IMR-90 (cell line): ENCODE measurements at regions not wholly inside any gene's neighbourhood (a gene's known extent, or its start where the extent isn't known, plus 50 kb on each side); places are given as distances from the start of the nearest gene placed in this dataset.

Source experiments
- ATAC-seq: fragments of 200-7000 bp; cut with Tn5 transposase; 2 replicates; pipeline ENCODE4 v1.9.1; 2020; ENCODE audit warnings: low read depth, mild to moderate bottlenecking, moderate library complexity
- BruUV-seq: library from RNA; stranded (reverse); fragments of 400-500 nt; replicated peaks from 2 replicates; lab custom pipeline; 2021; lab: Mats Ljungman, UMichigan
- CTCF ChIA-PET: fragments of 300-600 bp; formaldehyde crosslinking; extraction: SDS; loops from one replicate; lab custom pipeline; 2021; ENCODE audit warnings: antibody characterized with exemption; lab: Yijun Ruan, JAX
- POLR2A ChIA-PET: fragments of 300-600 bp; sonication (Branson Sonifier 250); formaldehyde crosslinking; loops from one replicate; lab custom pipeline; 2022; ENCODE audit warnings: antibody characterized with exemption; ENCODE audit not compliant: unreplicated experiment; lab: Charles Lee
- DNase-seq: peaks from one replicate; pipeline ENCODE4 v3.0.0; 2013
- H2AFZ ChIP-seq: replicated peaks from 2 replicates; pipeline ENCODE3; 2013; ENCODE audit warnings: low read length, mild to moderate bottlenecking; ENCODE audit not compliant: poor library complexity
- H2AK5ac ChIP-seq: 2 replicates; pipeline ENCODE4 v1.6.1; 2013; ENCODE audit warnings: low read depth, low read length, inconsistent platforms
- H2AK9ac ChIP-seq: replicated peaks from 2 replicates; pipeline ENCODE3; 2013; ENCODE audit warnings: mild to moderate bottlenecking, low read depth, low read length, moderate library complexity; ENCODE audit not compliant: poor library complexity
- H2BK120ac ChIP-seq: 2 replicates; pipeline ENCODE4 v1.6.1; 2013; ENCODE audit warnings: low read depth, low read length, inconsistent platforms
- H2BK15ac ChIP-seq: 3 replicates; pipeline ENCODE4 v1.6.1; 2013; ENCODE audit warnings: low read depth, low read length, inconsistent platforms
- H2BK20ac ChIP-seq: 2 replicates; pipeline ENCODE4 v1.6.1; 2013; ENCODE audit warnings: low read depth, mild to moderate bottlenecking, inconsistent platforms, low read length, moderate library complexity
- H2BK5ac ChIP-seq: 2 replicates; pipeline ENCODE4 v1.6.1; 2013; ENCODE audit warnings: mild to moderate bottlenecking, low read depth, low read length, inconsistent platforms; ENCODE audit not compliant: poor library complexity, severe bottlenecking
- H3K14ac ChIP-seq: replicated peaks from 2 replicates; pipeline ENCODE4 v1.6.1; 2013; ENCODE audit warnings: low read depth, low read length, inconsistent platforms
- H3K18ac ChIP-seq: 2 replicates; pipeline ENCODE4 v1.6.1; 2013; ENCODE audit warnings: low read depth, low read length, control low read depth
- H3K23ac ChIP-seq: 2 replicates; pipeline ENCODE4 v1.6.1; 2013; ENCODE audit warnings: low read depth, low read length, inconsistent platforms
- H3K27ac ChIP-seq: 2 replicates; pipeline ENCODE4 v1.5.1; 2013; ENCODE audit warnings: mild to moderate bottlenecking, control low read depth, low read length; ENCODE audit not compliant: insufficient read depth
- H3K27me3 ChIP-seq: 2 replicates; pipeline ENCODE4 v1.6.1; 2013; ENCODE audit warnings: low read length; ENCODE audit not compliant: control insufficient read depth, insufficient read depth
- H3K36me3 ChIP-seq: 2 replicates; pipeline ENCODE4 v1.6.1; 2013; ENCODE audit warnings: low read length, mixed read lengths; ENCODE audit not compliant: control insufficient read depth, insufficient read depth
- H3K4ac ChIP-seq: 2 replicates; pipeline ENCODE4 v1.6.1; 2013; ENCODE audit warnings: low read depth, low read length, inconsistent platforms
- H3K4me1 ChIP-seq: 2 replicates; pipeline ENCODE4 v1.6.1; 2013; ENCODE audit warnings: low read length, mixed read lengths; ENCODE audit not compliant: control insufficient read depth, insufficient read depth
- H3K4me2 ChIP-seq: 2 replicates; pipeline ENCODE4 v1.6.1; 2013; ENCODE audit warnings: low read depth, mild to moderate bottlenecking, control low read depth, low read length, moderate library complexity
- H3K4me3 ChIP-seq: 2 replicates; pipeline ENCODE4 v1.5.1; 2013; ENCODE audit warnings: low read depth, mild to moderate bottlenecking, control low read depth, low read length, moderate library complexity; ENCODE audit not compliant: insufficient read depth
- H3K56ac ChIP-seq: 2 replicates; pipeline ENCODE4 v1.6.1; 2013; ENCODE audit warnings: low read length, inconsistent platforms; ENCODE audit not compliant: insufficient read depth; ENCODE audit errors: extremely low read depth
- H3K79me1 ChIP-seq, 2 experiments: 2 replicates each; pipeline ENCODE4 v1.6.1; 2013; ENCODE audit warnings: low read length in 2 of 2, inconsistent platforms in 1 of 2, low read depth in 1 of 2
- H3K9ac ChIP-seq: 2 replicates; pipeline ENCODE4 v1.6.1; 2013; ENCODE audit warnings: low read depth, low read length, control low read depth
- H3K9me1 ChIP-seq: 2 replicates; pipeline ENCODE4 v1.6.1; 2013; ENCODE audit warnings: low read length, inconsistent platforms; ENCODE audit not compliant: insufficient read depth
- H3K9me3 ChIP-seq: 2 replicates; pipeline ENCODE4 v1.6.1; 2013; ENCODE audit warnings: low read length; ENCODE audit not compliant: control insufficient read depth, insufficient read depth
- H4K20me1 ChIP-seq: 2 replicates; pipeline ENCODE4 v1.6.1; 2013; ENCODE audit warnings: low read length, inconsistent platforms; ENCODE audit not compliant: insufficient read depth
- H4K5ac ChIP-seq: 2 replicates; pipeline ENCODE4 v1.6.1; 2013; ENCODE audit warnings: mild to moderate bottlenecking, low read depth, low read length, control low read depth
- H4K8ac ChIP-seq, 2 experiments: 2 replicates each; pipeline ENCODE4 v1.6.1; 2013; ENCODE audit warnings: low read depth in 2 of 2, low read length in 2 of 2, control low read depth in 1 of 2, inconsistent platforms in 1 of 2
- H4K91ac ChIP-seq: 2 replicates; pipeline ENCODE4 v1.6.1; 2013; ENCODE audit warnings: low read depth, low read length, inconsistent platforms; ENCODE audit not compliant: insufficient read depth
- CTCF ChIP-seq: conservative IDR thresholded peaks from 2 replicates; pipeline ENCODE4 v1.5.1; 2012; ENCODE audit warnings: mild to moderate bottlenecking, low read depth, low read length, improper control_type of control experiment
- MAZ ChIP-seq: IDR thresholded peaks from 2 replicates; pipeline ENCODE4 v1.6.1; 2012; ENCODE audit warnings: low read depth, mild to moderate bottlenecking, low read length, improper control_type of control experiment, moderate library complexity, borderline replicate concordance
- RFX5 ChIP-seq: IDR thresholded peaks from 2 replicates; pipeline ENCODE4 v1.8.0; 2012; ENCODE audit warnings: low read depth, mild to moderate bottlenecking, low read length, moderate library complexity
- WGBS, 2 experiments: methylation state at CpG; one replicate each; pipeline versions ENCODE4 v1.1.5 to v1.1.7; 2013; ENCODE audit warnings: missing lambda C conversion rate in 2 of 2; ENCODE audit not compliant: insufficient read length in 1 of 2; ENCODE audit errors: extremely low coverage in 2 of 2; 5-methylcytosine and 5-hydroxymethylcytosine counted together
- dilution Hi-C: fragments of 300-500 bp; cut with HindIII; formaldehyde crosslinking; loops from one replicate; pipeline ENCODE4 v1.14.3; 2018; ENCODE audit warnings: low sequenced_read_pairs; ENCODE audit not compliant: unreplicated experiment
- in situ Hi-C: fragments of 300-500 bp; cut with MboI; formaldehyde crosslinking; loops from 3 replicates; pipeline ENCODE4 v1.14.3; 2019; ENCODE audit warnings: low sequenced_read_pairs, inconsistent platforms, mixed read lengths
- intact Hi-C: fragments of 100-400 bp; cut with micrococcal nuclease; formaldehyde crosslinking; loops from 2 replicates; pipeline ENCODE4 v1.10.0; 2022

DNA sequence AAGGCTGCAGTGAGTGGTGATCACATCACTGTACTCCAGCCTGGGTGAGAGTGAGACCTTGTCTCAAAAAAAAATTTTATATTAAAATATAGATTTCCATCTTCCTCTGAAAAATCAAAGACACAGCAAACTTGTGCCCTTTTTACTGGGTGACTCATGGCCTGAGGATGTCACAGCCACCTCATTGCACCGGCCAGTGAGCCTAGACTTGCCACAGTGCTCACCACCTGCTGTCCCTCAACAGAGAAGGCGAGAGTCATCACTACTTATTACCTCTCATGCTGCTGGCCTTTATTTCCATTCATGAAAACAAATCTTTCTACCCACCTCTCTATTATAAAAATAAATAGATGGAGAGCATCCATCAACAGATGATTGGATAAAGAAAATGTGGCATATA is 295.8 kb downstream of the PREX1 start:
- TF ChIP-seq RFX5 (no peak), MAZ (no peak), CTCF (no peak)
- no peak overlapping the region for H3K56ac ChIP-seq
- H2BK15ac ChIP-seq, result no peak overlapping the region
- no peak for DNase-seq
- H2BK20ac ChIP-seq, result no peak overlapping the region
- no peak overlapping the region for H3K9ac ChIP-seq
- POLR2A ChIA-PET, result no interaction called here
- intact Hi-C loops, result no loop called here
- no peak overlapping the region for H2AK5ac ChIP-seq
- no peak overlapping the region for H2BK120ac ChIP-seq
- dilution Hi-C loops, result no loop called here
- H4K20me1 ChIP-seq, result no peaks in the 10 kb centered on the region
- no peaks in the 10 kb centered on the region for H3K9me3 ChIP-seq
- no TSS peak for BruUV-seq
- no peak overlapping the region for H3K18ac ChIP-seq
- no peak overlapping the region for H3K4ac ChIP-seq
- no peaks in the 10 kb centered on the region for H3K36me3 ChIP-seq
- CTCF ChIA-PET, result no interaction called here
- H3K14ac ChIP-seq, result no peak overlapping the region
- H2AK9ac ChIP-seq, result no peak overlapping the region
- H3K79me1 ChIP-seq, result no peaks in the 10 kb centered on the region
- no peak overlapping the region for H2AFZ ChIP-seq
- no peaks in the 10 kb centered on the region for H3K4me1 ChIP-seq
- no peak overlapping the region for H3K23ac ChIP-seq
- no peak for ATAC-seq
- H2BK5ac ChIP-seq, result no peak overlapping the region
- no CpG with 5 or more reads among the region's 2 CpGs for WGBS, 2 experiments
- H4K91ac ChIP-seq, result no peak overlapping the region
- in situ Hi-C loops, result no loop called here
- no peak overlapping the region for H4K5ac ChIP-seq
- no peak overlapping the region for H3K4me2 ChIP-seq
- no peak overlapping the region for H4K8ac ChIP-seq
- H3K4me3 ChIP-seq, result no peak overlapping the region
- H3K27ac ChIP-seq, result no peak overlapping the region
- H3K27me3 ChIP-seq, result peaks cover 2% of the 10 kb centered on the region; the same call in 1 of the 2 replicates
- H3K9me1 ChIP-seq, result no peaks in the 10 kb centered on the region
